ENCODE measurements at regions not wholly inside any gene's neighbourhood (a gene's known extent, or its start where the extent isn't known, plus 50 kb on each side); places are given as distances from the start of the nearest gene placed in this dataset.

GRCh38 chr15:91789136-91789535 lies 64.4 kb upstream of the SLCO3A1 start:
- TF ChIP-seq POLR2A (IDR thresholded peaks at IDR 0.05) = no peak
- TF ChIP-seq CTCF (IDR thresholded peaks at IDR 0.05) = no peak
